Endothelial cell of umbilical vein (primary cell): ENCODE measurements at regions not wholly inside any gene's neighbourhood (a gene's known extent, or its start where the extent isn't known, plus 50 kb on each side); places are given as distances from the start of the nearest gene placed in this dataset.

Experiments used
- BruUV-seq: library from RNA; stranded (reverse); fragments of 400-500 nt; replicated peaks from 2 replicates; lab custom pipeline; 2021; lab: Mats Ljungman, UMichigan
- CTCF ChIA-PET: fragments of 300-600, 350-600 bp; sonication (Branson Sonifier 250); formaldehyde crosslinking; loops from one replicate; lab custom pipeline; 2021; ENCODE audit warnings: antibody characterized with exemption, inconsistent platforms; lab: Charles Lee
- POLR2A ChIA-PET: fragments of 300-600, 350-600 bp; sonication (Branson Sonifier 250); formaldehyde crosslinking; loops from one replicate; lab custom pipeline; 2021; ENCODE audit warnings: antibody characterized with exemption, inconsistent platforms; lab: Charles Lee
- DNase-seq: peaks from one replicate; pipeline ENCODE4 v3.0.0-alpha.2; 2011; ENCODE audit warnings: low read depth, low spot score
- FAIRE-seq: peaks from 2 replicates; lab custom pipeline; 2011; peaks lifted over from hg19 to GRCh38; lab: Jason Lieb, UNC
- H2AFZ ChIP-seq: 2 replicates; pipeline ENCODE4 v1.6.0; 2012; ENCODE audit warnings: low read depth, low read length, control low read depth, inconsistent platforms
- H3K27ac ChIP-seq: 2 replicates; pipeline ENCODE4 v1.5.1; 2011; ENCODE audit warnings: low read depth, mild to moderate bottlenecking, control low read depth, low read length, moderate library complexity; ENCODE audit not compliant: insufficient read depth
- H3K27me3 ChIP-seq, 2 experiments: 2 replicates each; pipeline versions ENCODE4 v1.6.0 to v1.6.1; 2011; ENCODE audit warnings: low read length in 2 of 2, mixed read lengths in 1 of 2; ENCODE audit not compliant: control insufficient read depth in 2 of 2, insufficient read depth in 2 of 2
- H3K36me3 ChIP-seq, 2 experiments: 2 replicates in 1 of 2; 3 replicates in 1 of 2; pipeline ENCODE4 v1.5.1; 2011; ENCODE audit warnings: low read length in 2 of 2, mild to moderate bottlenecking in 1 of 2, moderate library complexity in 1 of 2; ENCODE audit not compliant: control insufficient read depth in 2 of 2, insufficient read depth in 2 of 2; ENCODE audit errors: extremely low read depth in 1 of 2
- H3K4me1 ChIP-seq: 3 replicates; pipeline ENCODE4 v1.5.1; 2011; ENCODE audit warnings: mild to moderate bottlenecking, low read length; ENCODE audit not compliant: control insufficient read depth, insufficient read depth; ENCODE audit errors: extremely low read depth
- H3K4me2 ChIP-seq: 2 replicates; pipeline ENCODE4 v1.6.1; 2011; ENCODE audit warnings: low read length, control low read depth, mixed read lengths; ENCODE audit not compliant: insufficient read depth
- H3K4me3 ChIP-seq, 3 experiments: fragments of 200-600 bp in 1 of 3; sonication (generic), shearing (Covaris generic) in 1 of 3; replicated peaks in 1 of 3; 2 replicates each; pipeline ENCODE4 v1.5.1; 2011 to 2016; ENCODE audit warnings: control low read depth in 3 of 3, low read length in 3 of 3, mild to moderate bottlenecking in 2 of 3, inconsistent platforms in 1 of 3, low read depth in 1 of 3, moderate library complexity in 1 of 3; ENCODE audit not compliant: insufficient read depth in 1 of 3
- H3K79me2 ChIP-seq: 2 replicates; pipeline ENCODE4 v1.6.0; 2012; ENCODE audit warnings: low read length, inconsistent platforms; ENCODE audit not compliant: control insufficient read depth, insufficient read depth
- H3K9ac ChIP-seq: replicated peaks from 2 replicates; pipeline ENCODE3; 2011; ENCODE audit warnings: low read length, control low read depth; ENCODE audit not compliant: insufficient read depth; ENCODE audit errors: extremely low read depth
- H3K9me1 ChIP-seq: replicated peaks from 3 replicates; pipeline ENCODE4 v1.6.0; 2011; ENCODE audit warnings: mild to moderate bottlenecking, low read length; ENCODE audit not compliant: control insufficient read depth, insufficient read depth; ENCODE audit errors: extremely low read depth
- H3K9me3 ChIP-seq: replicated peaks from 2 replicates; pipeline ENCODE4 v1.5.1; 2012; ENCODE audit warnings: low read length, inconsistent platforms; ENCODE audit not compliant: control insufficient read depth, insufficient read depth
- H4K20me1 ChIP-seq: replicated peaks from 2 replicates; pipeline ENCODE3; 2011; ENCODE audit warnings: mild to moderate bottlenecking, low read length; ENCODE audit not compliant: control insufficient read depth, insufficient read depth; ENCODE audit errors: extremely low read depth
- EZH2 ChIP-seq: IDR thresholded peaks from 2 replicates; pipeline ENCODE4 v1.6.1; 2012; ENCODE audit warnings: borderline replicate concordance, low read depth, mild to moderate bottlenecking, moderate library complexity, low read length, inconsistent platforms; ENCODE audit not compliant: severe bottlenecking
- GATA2 ChIP-seq: IDR thresholded peaks from 2 replicates; pipeline ENCODE4 v1.7.0; 2011; ENCODE audit warnings: low read depth, mild to moderate bottlenecking, moderate library complexity, mixed read lengths, low read length; ENCODE audit not compliant: insufficient read length, insufficient read depth
- JUN ChIP-seq: IDR thresholded peaks from 2 replicates; pipeline ENCODE4 v1.6.1; 2011; ENCODE audit warnings: borderline replicate concordance, low read depth; ENCODE audit not compliant: insufficient read length, insufficient read depth
- MYC ChIP-seq: IDR thresholded peaks from one replicate; pipeline ENCODE4 v1.6.1; 2011; ENCODE audit warnings: mild to moderate bottlenecking, low read depth, low read length
- POLR2AphosphoS5 ChIP-seq: IDR thresholded peaks from 2 replicates; pipeline ENCODE4 v1.6.1; 2012; ENCODE audit warnings: low read depth, mild to moderate bottlenecking, control low read depth, low read length, moderate library complexity; ENCODE audit not compliant: insufficient read depth
- dilution Hi-C: fragments of 300-500 bp; cut with MboI; formaldehyde crosslinking; loops from one replicate; pipeline ENCODE4 v1.15.0; 2019; ENCODE audit warnings: low sequenced_read_pairs; ENCODE audit not compliant: extremely low pct_ligation_motif_present
- intact Hi-C: fragments of 100-400 bp; cut with micrococcal nuclease; formaldehyde crosslinking; loops from one replicate; pipeline ENCODE4 v1.10.0; 2022
- TF ChIP-seq, protein P1 (sequence below): IDR thresholded peaks from 2 replicates; pipeline ENCODE4 v1.6.1; 2011; ENCODE audit not compliant: insufficient read depth, insufficient read length
- TF ChIP-seq, protein P2 (sequence below), 2 donors: IDR thresholded peaks; 1 replicate in 1 of 2; 2 replicates in 1 of 2; pipeline ENCODE4 v1.5.1; 2011; ENCODE audit warnings: low read length in 2 of 2, mild to moderate bottlenecking in 2 of 2, moderate library complexity in 2 of 2, control low read depth in 1 of 2, inconsistent platforms in 1 of 2, low read depth in 1 of 2; ENCODE audit not compliant: insufficient read depth in 1 of 2; ENCODE audit errors: extremely low read depth in 1 of 2

DNA sequence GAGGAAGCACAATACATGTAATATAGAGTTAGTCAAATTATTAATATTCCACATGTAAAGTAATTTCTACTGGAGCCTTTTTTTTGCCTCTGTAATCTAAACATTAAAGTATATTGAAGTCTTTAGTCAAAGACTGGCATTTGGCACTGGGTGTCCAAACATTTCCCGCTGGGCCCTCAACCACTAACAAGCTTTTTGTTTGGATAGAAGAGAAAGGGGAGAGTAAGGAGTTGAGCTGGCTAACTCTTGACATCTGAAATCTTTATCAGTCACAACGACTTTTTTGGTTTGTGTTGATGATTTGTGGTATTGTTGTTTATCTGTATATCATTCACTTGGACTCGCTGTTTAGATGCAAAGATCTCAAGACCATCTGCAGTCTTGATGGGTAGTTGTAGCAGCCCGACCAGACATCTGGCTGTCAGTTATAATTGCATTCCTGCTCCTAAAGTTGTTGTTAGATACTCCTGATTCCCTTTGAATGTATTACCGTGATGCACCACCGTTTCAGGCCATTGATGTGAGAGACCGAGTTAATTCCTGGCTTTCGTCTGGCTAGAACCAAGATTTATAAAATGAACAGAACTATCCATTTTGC lies 379.6 kb downstream of the MTX2 start:
- Histone ChIP-seq H3K79me2 (no peaks in the 10 kb centered on the region), H2AFZ (no peak overlapping the region), H3K9me1 (no peaks in the 10 kb centered on the region), H4K20me1 (no peaks in the 10 kb centered on the region), H3K27me3 (no peaks in the 10 kb centered on the region), H3K9me3 (no peaks in the 10 kb centered on the region), H3K27ac (no peak overlapping the region), H3K4me1 (peaks cover 5% of the 10 kb centered on the region), H3K9ac (no peak overlapping the region), H3K36me3 (no peaks in the 10 kb centered on the region), H3K4me3 (no peak overlapping the region), H3K4me2 (no peak overlapping the region)
- dilution Hi-C loops = loop anchor here (25.0 kb wide), 1 partner anchor 511 kb away; the partner anchor contains the start of gene HOXD8
- POLR2A ChIA-PET = no interaction called here
- intact Hi-C loops = no loop called here
- BruUV-seq = no TSS peak
- no peak for FAIRE-seq
- CTCF ChIA-PET = interaction anchor here (1.0 to 5.9 kb wide), 5 partner anchors 94 to 522 kb away, joined by 3 to 458 read pairs (median 6); partner anchors contain the start of gene HOXD8
- TF ChIP-seq, protein P1, sequence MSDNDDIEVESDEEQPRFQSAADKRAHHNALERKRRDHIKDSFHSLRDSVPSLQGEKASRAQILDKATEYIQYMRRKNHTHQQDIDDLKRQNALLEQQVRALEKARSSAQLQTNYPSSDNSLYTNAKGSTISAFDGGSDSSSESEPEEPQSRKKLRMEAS = no peak
- no peak for TF ChIP-seq JUN
- no peak for TF ChIP-seq EZH2
- TF ChIP-seq POLR2AphosphoS5 = no peak
- TF ChIP-seq MYC = no peak
- no peak for TF ChIP-seq GATA2
- TF ChIP-seq, protein P2, sequence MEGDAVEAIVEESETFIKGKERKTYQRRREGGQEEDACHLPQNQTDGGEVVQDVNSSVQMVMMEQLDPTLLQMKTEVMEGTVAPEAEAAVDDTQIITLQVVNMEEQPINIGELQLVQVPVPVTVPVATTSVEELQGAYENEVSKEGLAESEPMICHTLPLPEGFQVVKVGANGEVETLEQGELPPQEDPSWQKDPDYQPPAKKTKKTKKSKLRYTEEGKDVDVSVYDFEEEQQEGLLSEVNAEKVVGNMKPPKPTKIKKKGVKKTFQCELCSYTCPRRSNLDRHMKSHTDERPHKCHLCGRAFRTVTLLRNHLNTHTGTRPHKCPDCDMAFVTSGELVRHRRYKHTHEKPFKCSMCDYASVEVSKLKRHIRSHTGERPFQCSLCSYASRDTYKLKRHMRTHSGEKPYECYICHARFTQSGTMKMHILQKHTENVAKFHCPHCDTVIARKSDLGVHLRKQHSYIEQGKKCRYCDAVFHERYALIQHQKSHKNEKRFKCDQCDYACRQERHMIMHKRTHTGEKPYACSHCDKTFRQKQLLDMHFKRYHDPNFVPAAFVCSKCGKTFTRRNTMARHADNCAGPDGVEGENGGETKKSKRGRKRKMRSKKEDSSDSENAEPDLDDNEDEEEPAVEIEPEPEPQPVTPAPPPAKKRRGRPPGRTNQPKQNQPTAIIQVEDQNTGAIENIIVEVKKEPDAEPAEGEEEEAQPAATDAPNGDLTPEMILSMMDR (IDR thresholded peaks at IDR 0.05; ENCODE audit: extremely low read depth in 1 of 2, insufficient read depth in 1 of 2, low read depth in 1 of 2, low read length in 2 of 2) = no peak
- no peak for DNase-seq
